Lower lobe of right lung (tissue), 2 donors: ENCODE measurements at regions not wholly inside any gene's neighbourhood (a gene's known extent, or its start where the extent isn't known, plus 50 kb on each side); places are given as distances from the start of the nearest gene placed in this dataset.

Experiments
- ATAC-seq, 2 donors: fragments of 200-7000 bp; cut with Tn5 transposase; one replicate each; pipeline ENCODE4 v1.9.1; 2020 to 2022; ENCODE audit warnings: mild to moderate bottlenecking in 2 of 2, moderate library complexity in 2 of 2
- DNase-seq: peaks from one replicate; pipeline ENCODE4 v3.0.0-alpha.2; 2020
- H3K27ac ChIP-seq: fragments of 200-600 bp; one replicate; pipeline ENCODE4 v1.8.0; 2022
- H3K27me3 ChIP-seq: fragments of 200-600 bp; one replicate; pipeline ENCODE4 v1.8.0; 2022; ENCODE audit warnings: low read depth
- H3K36me3 ChIP-seq: fragments of 200-600 bp; one replicate; pipeline ENCODE4 v1.8.0; 2022; ENCODE audit warnings: mild to moderate bottlenecking
- H3K4me1 ChIP-seq: fragments of 200-600 bp; one replicate; pipeline ENCODE4 v1.8.0; 2022
- H3K4me3 ChIP-seq: fragments of 200-600 bp; one replicate; pipeline ENCODE4 v1.8.0; 2022; ENCODE audit warnings: mild to moderate bottlenecking
- H3K9me3 ChIP-seq: fragments of 200-600 bp; one replicate; pipeline ENCODE4 v1.8.0; 2022
- CTCF ChIP-seq: fragments of 200-600 bp; IDR thresholded peaks from one replicate; pipeline ENCODE4 v1.8.0; 2022; ENCODE audit warnings: antibody characterized with exemption, mild to moderate bottlenecking
- intact Hi-C: fragments of 100-400 bp; cut with DNase I; formaldehyde crosslinking; loops from one replicate; pipeline ENCODE4 v1.11.0; 2022
- donor health status: DM: no; HTN: yes; CAD: no; lungs with severe emphysema.

- TF ChIP-seq CTCF: peak; percentile 48
- DNase-seq: peak; percentile 40
- H3K9me3 ChIP-seq: no peaks in the 10 kb centered on the region
- peak; percentile 49 to 67 for ATAC-seq
- intact Hi-C loops: no loop called here
- no peak overlapping the region for H3K27ac ChIP-seq
- H3K4me1 ChIP-seq: no peaks in the 10 kb centered on the region
- H3K27me3 ChIP-seq: no peaks in the 10 kb centered on the region
- H3K36me3 ChIP-seq: no peaks in the 10 kb centered on the region
- no peak overlapping the region for H3K4me3 ChIP-seq
Measured at GRCh38 chr4:104064646-104065577, 345.1 kb upstream of the TACR3 start.

GRCh38 chr4:104063341-104063740 is 343.6 kb upstream of the TACR3 start:
- no peak for TF ChIP-seq CTCF
- no peaks in the 10 kb centered on the region for H3K4me1 ChIP-seq
- H3K9me3 ChIP-seq: no peaks in the 10 kb centered on the region
- ATAC-seq: no peak
- no peak overlapping the region for H3K4me3 ChIP-seq
- H3K36me3 ChIP-seq: no peaks in the 10 kb centered on the region
- H3K27ac ChIP-seq: no peak overlapping the region
- no peaks in the 10 kb centered on the region for H3K27me3 ChIP-seq
- intact Hi-C loops: no loop called here
- DNase-seq: no peak

GRCh38 chr4:104044369-104044768 is 324.6 kb upstream of the TACR3 start:
- no peaks in the 10 kb centered on the region for H3K4me1 ChIP-seq
- no peaks in the 10 kb centered on the region for H3K27me3 ChIP-seq
- H3K36me3 ChIP-seq: no peaks in the 10 kb centered on the region
- no peak for TF ChIP-seq CTCF
- intact Hi-C loops: no loop called here
- no peak overlapping the region for H3K27ac ChIP-seq
- ATAC-seq: no peak
- H3K9me3 ChIP-seq: no peaks in the 10 kb centered on the region
- no peak overlapping the region for H3K4me3 ChIP-seq
- no peak for DNase-seq

GRCh38 chr4:104032896-104033295 is 313.1 kb upstream of the TACR3 start:
- ATAC-seq: no peak
- intact Hi-C loops: no loop called here
- Histone ChIP-seq H3K9me3 (no peaks in the 10 kb centered on the region), H3K4me1 (no peaks in the 10 kb centered on the region), H3K4me3 (no peak overlapping the region), H3K27me3 (no peaks in the 10 kb centered on the region), H3K27ac (no peak overlapping the region), H3K36me3 (no peaks in the 10 kb centered on the region)
- DNase-seq: no peak
- TF ChIP-seq CTCF: no peak

GRCh38 chr4:104025251-104025650 is 305.5 kb upstream of the TACR3 start:
- DNase-seq (no peak), ATAC-seq (no peak)
- no peaks in the 10 kb centered on the region for H3K27me3 ChIP-seq
- H3K27ac ChIP-seq: no peak overlapping the region
- TF ChIP-seq CTCF: no peak
- H3K9me3 ChIP-seq: no peaks in the 10 kb centered on the region
- H3K4me1 ChIP-seq: no peaks in the 10 kb centered on the region
- H3K36me3 ChIP-seq: no peaks in the 10 kb centered on the region
- no peak overlapping the region for H3K4me3 ChIP-seq
- intact Hi-C loops: no loop called here
